Heart right ventricle (tissue), 16 donors: ENCODE measurements at regions not wholly inside any gene's neighbourhood (a gene's known extent, or its start where the extent isn't known, plus 50 kb on each side); places are given as distances from the start of the nearest gene placed in this dataset.

Experiments used
- ATAC-seq, 8 donors: fragments of 200-7000 bp; cut with Tn5 transposase; one replicate each; pipeline ENCODE4 v1.9.1; 2020; ENCODE audit warnings: mild to moderate bottlenecking in 8 of 8, moderate library complexity in 8 of 8, moderate number of reproducible peaks in 1 of 8
- DNase-seq, 2 donors: peaks; one replicate each; pipeline ENCODE4 v3.0.0-alpha.2; 2020
- H3K27ac ChIP-seq, 10 donors: fragments of 200-600 bp; sonication (generic) in 2 of 10; one replicate each; pipeline versions ENCODE4 v1.5.0 to v1.8.0; 2020 to 2022; ENCODE audit warnings: mild to moderate bottlenecking in 3 of 10
- H3K27me3 ChIP-seq, 7 donors: fragments of 200-600 bp; one replicate each; pipeline ENCODE4 v1.8.0; 2021 to 2022; ENCODE audit warnings: mild to moderate bottlenecking in 2 of 7
- H3K36me3 ChIP-seq, 9 donors: fragments of 200-600 bp; sonication (generic) in 1 of 9; one replicate each; pipeline versions ENCODE4 v1.5.0 to v1.8.0; 2020 to 2022; ENCODE audit warnings: mild to moderate bottlenecking in 2 of 9
- H3K4me1 ChIP-seq, 9 donors: fragments of 200-600 bp; sonication (generic) in 1 of 9; one replicate each; pipeline versions ENCODE4 v1.5.0 to v1.8.0; 2020 to 2022; ENCODE audit warnings: mild to moderate bottlenecking in 4 of 9
- H3K4me3 ChIP-seq, 10 donors: fragments of 200-600 bp; sonication (generic) in 2 of 10; one replicate each; pipeline versions ENCODE4 v1.5.0 to v1.8.0; 2020 to 2022; ENCODE audit warnings: mild to moderate bottlenecking in 7 of 10, moderate library complexity in 2 of 10
- H3K9me3 ChIP-seq, 11 donors: fragments of 200-600 bp in 10 of 11; sonication (generic) in 2 of 11; one replicate each; pipeline versions ENCODE4 v1.5.0 to v1.8.0; 2013 to 2022; ENCODE audit warnings: mild to moderate bottlenecking in 2 of 11, control low read depth in 1 of 11, moderate library complexity in 1 of 11
- WGBS, 2 donors: extraction: QIAGEN DNeasy Blood & Tissue Kit; methylation state at CpG; one replicate each; pipeline ENCODE4 v1.1.7; 2013; ENCODE audit warnings: inconsistent platforms in 1 of 2; 5-methylcytosine and 5-hydroxymethylcytosine counted together
- intact Hi-C, 10 donors: fragments of 100-400 bp; cut with DNase I; formaldehyde crosslinking; loops; one replicate each; pipeline versions ENCODE4 v1.11.1 to v1.14.2; 2022
- TF ChIP-seq, protein P1 (sequence below), 9 donors: fragments of 200-600 bp; sonication (generic) in 2 of 9; IDR thresholded peaks; one replicate each; pipeline versions ENCODE4 v1.5.0 to v1.8.0; 2021 to 2022; ENCODE audit warnings: antibody characterized with exemption in 9 of 9, mild to moderate bottlenecking in 5 of 9, moderate library complexity in 1 of 9
- donor health status: Arrhythmogenic right ventricular cardiomyopathy.
- donor health status: ischemic (EF 13 %, LVEDD 7.1; RV severe dilation, severe dysfunction).
- donor health status: healthy with polysubstance abuse.
- donor health status: DM: no; HTN: yes; CAD: no.
- donor health status: DM: no; HTN: no; CAD: no.
- donor health status: ischemic (EF 25% LVEDD 6.9; RV normal size, moderate dysfunction).
- donor health status: ischemic (EF 25% LVEDD 5.7; RV mildly dilated, moderate dysfunction).
- donor health status: healthy.
- donor health status: DM: yes; HTN: yes; CAD: no.
- donor health status: Ischemic cardiomyopathy.
- donor health status: ischemic (EF 35%, LVEDD 5.7; RV mildly dilated, moderate dysfunction).
- donor health status: nonischemic (EF 11% LVEDD 7.7; RV severe dilation, severe dysfunction).
- donor health status: DM: yes; HTN: yes; CAD: no.
- donor health status: PGD.
- donor health status: ischemic (EF 29% LVEDD 5.4; RV normal size, mild dysfunction).
- donor health status: nonischemic (EF 23%, LVEDD 6.1; RV moderate dilation, normal function).

GRCh38 chr9:118553465-118553864 lies 815.8 kb downstream of the BRINP1 start:
- H3K4me1 ChIP-seq: no peaks in the 10 kb centered on the region
- no peaks in the 10 kb centered on the region for H3K36me3 ChIP-seq
- H3K9me3 ChIP-seq: no peaks in the 10 kb centered on the region
- H3K27ac ChIP-seq: no peak overlapping the region
- no peaks in the 10 kb centered on the region for H3K27me3 ChIP-seq
- 93% methylated on average over 1 of the region's 1 CpG for WGBS, 2 donors
- no peak for ATAC-seq
- intact Hi-C loops: no loop called here
- TF ChIP-seq, protein P1, sequence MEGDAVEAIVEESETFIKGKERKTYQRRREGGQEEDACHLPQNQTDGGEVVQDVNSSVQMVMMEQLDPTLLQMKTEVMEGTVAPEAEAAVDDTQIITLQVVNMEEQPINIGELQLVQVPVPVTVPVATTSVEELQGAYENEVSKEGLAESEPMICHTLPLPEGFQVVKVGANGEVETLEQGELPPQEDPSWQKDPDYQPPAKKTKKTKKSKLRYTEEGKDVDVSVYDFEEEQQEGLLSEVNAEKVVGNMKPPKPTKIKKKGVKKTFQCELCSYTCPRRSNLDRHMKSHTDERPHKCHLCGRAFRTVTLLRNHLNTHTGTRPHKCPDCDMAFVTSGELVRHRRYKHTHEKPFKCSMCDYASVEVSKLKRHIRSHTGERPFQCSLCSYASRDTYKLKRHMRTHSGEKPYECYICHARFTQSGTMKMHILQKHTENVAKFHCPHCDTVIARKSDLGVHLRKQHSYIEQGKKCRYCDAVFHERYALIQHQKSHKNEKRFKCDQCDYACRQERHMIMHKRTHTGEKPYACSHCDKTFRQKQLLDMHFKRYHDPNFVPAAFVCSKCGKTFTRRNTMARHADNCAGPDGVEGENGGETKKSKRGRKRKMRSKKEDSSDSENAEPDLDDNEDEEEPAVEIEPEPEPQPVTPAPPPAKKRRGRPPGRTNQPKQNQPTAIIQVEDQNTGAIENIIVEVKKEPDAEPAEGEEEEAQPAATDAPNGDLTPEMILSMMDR (IDR thresholded peaks at IDR 0.05): no peak
- no peak overlapping the region for H3K4me3 ChIP-seq
- no peak for DNase-seq

DNA sequence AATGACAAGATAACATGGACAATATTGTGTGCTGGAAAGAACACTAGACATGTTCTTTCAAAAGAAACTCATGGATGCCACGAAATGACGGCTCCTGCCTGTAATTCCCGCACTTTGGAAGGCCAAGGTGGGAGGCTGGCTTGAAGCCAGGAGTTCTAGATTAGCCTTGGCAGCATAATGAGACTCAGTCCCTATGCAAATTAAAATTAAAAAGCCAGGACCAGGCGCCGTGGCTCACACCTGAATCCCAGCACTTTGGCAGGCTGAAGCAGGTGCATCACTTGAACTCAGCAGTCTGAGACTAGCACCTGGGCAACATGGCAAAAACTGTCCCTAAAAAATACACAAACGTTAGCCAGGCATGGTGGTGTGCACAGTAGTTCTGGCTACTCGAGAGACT lies 814.2 kb downstream of the BRINP1 start:
- Histone ChIP-seq H3K27me3 (no peaks in the 10 kb centered on the region), H3K9me3 (no peaks in the 10 kb centered on the region), H3K27ac (no peak overlapping the region), H3K36me3 (no peaks in the 10 kb centered on the region), H3K4me1 (no peaks in the 10 kb centered on the region), H3K4me3 (no peak overlapping the region)
- DNase-seq (no peak), ATAC-seq (no peak)
- WGBS, 2 donors: 72 to 80% methylated on average over 7 of the region's 7 CpGs
- intact Hi-C loops: no loop called here
- TF ChIP-seq, protein P1 (IDR thresholded peaks at IDR 0.05): no peak

GRCh38 chr9:118558026-118558425 lies 811.2 kb downstream of the BRINP1 start:
- WGBS, 2 donors: 81 to 94% methylated on average over 1 of the region's 1 CpG

GRCh38 chr9:118558891-118559290 lies 810.3 kb downstream of the BRINP1 start:
- H3K27ac ChIP-seq: no peak overlapping the region
- H3K27me3 ChIP-seq: no peaks in the 10 kb centered on the region
- H3K36me3 ChIP-seq: no peaks in the 10 kb centered on the region
- no peaks in the 10 kb centered on the region for H3K9me3 ChIP-seq
- ATAC-seq: no peak
- no peak overlapping the region for H3K4me3 ChIP-seq
- intact Hi-C loops: no loop called here
- TF ChIP-seq, protein P1 (IDR thresholded peaks at IDR 0.05): no peak
- DNase-seq: no peak
- H3K4me1 ChIP-seq: no peaks in the 10 kb centered on the region

More at GRCh38 chr9:118558026-118558425, 811.2 kb downstream of the BRINP1 start:
- intact Hi-C loops: no loop called here
- Histone ChIP-seq H3K36me3 (no peaks in the 10 kb centered on the region), H3K4me1 (no peaks in the 10 kb centered on the region), H3K27me3 (no peaks in the 10 kb centered on the region), H3K9me3 (no peaks in the 10 kb centered on the region), H3K4me3 (no peak overlapping the region), H3K27ac (no peak overlapping the region)
- DNase-seq (no peak), ATAC-seq (no peak)
- TF ChIP-seq, protein P1 (IDR thresholded peaks at IDR 0.05): no peak

DNA sequence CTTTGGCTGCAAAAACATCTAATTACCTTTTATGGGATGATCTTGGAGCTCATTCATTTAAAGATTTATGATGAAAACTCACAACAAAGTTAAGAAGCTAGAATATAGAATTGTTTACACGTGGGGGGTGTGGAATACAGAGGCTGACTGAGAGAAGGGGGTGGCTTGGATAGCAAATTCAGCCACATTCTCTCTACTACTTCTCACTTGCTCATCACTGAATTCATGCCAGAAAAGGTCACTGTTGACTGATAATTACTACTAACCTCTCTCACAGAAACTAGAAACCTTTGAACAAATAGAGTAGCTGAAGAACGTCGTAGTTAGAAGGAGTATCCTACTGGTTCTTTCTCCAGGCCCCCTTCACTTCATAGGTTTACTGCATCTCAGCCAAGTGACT lies 808.2 kb downstream of the BRINP1 start:
- Histone ChIP-seq H3K27me3 (no peaks in the 10 kb centered on the region), H3K27ac (no peak overlapping the region), H3K36me3 (no peaks in the 10 kb centered on the region), H3K4me1 (no peaks in the 10 kb centered on the region), H3K4me3 (no peak overlapping the region), H3K9me3 (no peaks in the 10 kb centered on the region)
- no peak for ATAC-seq
- TF ChIP-seq, protein P1 (IDR thresholded peaks at IDR 0.05): no peak
- WGBS, 2 donors: 77 to 80% methylated on average over 3 of the region's 3 CpGs
- DNase-seq: no peak
- intact Hi-C loops: no loop called here
